Activated CD4-positive, alpha-beta T cell treated with anti-CD3 and anti-CD28 coated beads, Interleukin-10, Interleukin-2, amounts not matched to agents 100 ng/mL and 50 ng/mL, durations not matched to agents 16 hours and 8 hours (primary cell): ENCODE measurements at regions not wholly inside any gene's neighbourhood (a gene's known extent, or its start where the extent isn't known, plus 50 kb on each side); places are given as distances from the start of the nearest gene placed in this dataset.

Experiments used
- DNase-seq: peaks from one replicate; pipeline ENCODE4 v3.0.0-alpha.2; 2020

- DNase-seq: no peak
Measured at GRCh38 chr5:173557123-173557903, 59.1 kb downstream of the BOD1 start.

GRCh38 chr5:173556142-173557028 lies 60.1 kb downstream of the BOD1 start:
- no peak for DNase-seq

- no peak for DNase-seq
Measured at GRCh38 chr5:173554989-173555705, 61.3 kb downstream of the BOD1 start.

- no peak for DNase-seq
Measured at GRCh38 chr5:173554038-173554955, 62.2 kb downstream of the BOD1 start.

- no peak for DNase-seq
Measured at GRCh38 chr5:173550641-173551040, 65.8 kb downstream of the BOD1 start.

GRCh38 chr5:173549644-173550043 lies 66.8 kb downstream of the BOD1 start:
- DNase-seq: no peak

- DNase-seq: no peak
Measured at GRCh38 chr5:173547579-173547978, 68.9 kb downstream of the BOD1 start.

- no peak for DNase-seq
Measured at GRCh38 chr5:173542964-173543363, 73.5 kb downstream of the BOD1 start.

GRCh38 chr5:173542159-173542558 lies 74.3 kb downstream of the BOD1 start:
- DNase-seq: no peak

GRCh38 chr5:173538654-173539053 lies 77.8 kb downstream of the BOD1 start:
- no peak for DNase-seq

- no peak for DNase-seq
Measured at GRCh38 chr5:173538018-173538417, 78.4 kb downstream of the BOD1 start.

GRCh38 chr5:173537228-173537627 lies 79.2 kb downstream of the BOD1 start:
- DNase-seq: no peak

- DNase-seq: no peak
Measured at GRCh38 chr5:173535976-173536639, 80.3 kb downstream of the BOD1 start.

GRCh38 chr5:173535166-173535975 lies 81.1 kb downstream of the BOD1 start:
- no peak for DNase-seq

- DNase-seq: no peak
Measured at GRCh38 chr5:173534664-173535063, 81.8 kb downstream of the BOD1 start.

- DNase-seq: no peak
Measured at GRCh38 chr5:173534031-173534430, 82.4 kb downstream of the BOD1 start.

- no peak for DNase-seq
Measured at GRCh38 chr5:173532689-173533250, 83.7 kb downstream of the BOD1 start.

- DNase-seq: no peak
Measured at GRCh38 chr5:173531863-173532262, 84.6 kb downstream of the BOD1 start.

- no peak for DNase-seq
Measured at GRCh38 chr5:173530547-173530946, 85.9 kb downstream of the BOD1 start.

- DNase-seq: no peak
Measured at GRCh38 chr5:173529861-173530260, 86.6 kb downstream of the BOD1 start.
